Stimulated activated CD4-positive, alpha-beta T cell treated with anti-CD3 and anti-CD28 coated beads, Interleukin-2, amount 100 ng/mL, for 24 hours (primary cell): ENCODE measurements at regions not wholly inside any gene's neighbourhood (a gene's known extent, or its start where the extent isn't known, plus 50 kb on each side); places are given as distances from the start of the nearest gene placed in this dataset.
A peak's percentile ranks its signal among the peaks of the same experiment; 100 is the strongest.

Experiments used
- DNase-seq, 2 donors: peaks; one replicate each; pipeline ENCODE4 v3.0.0-alpha.2; 2020

- no peak for DNase-seq
These were observed 103.1 kb upstream of the MGAT5 start for GRCh38 chr2:134150760-134151159.

GRCh38 chr2:134152045-134153010 lies 101.5 kb upstream of the MGAT5 start:
- no peak for DNase-seq

- no peak for DNase-seq
These were observed 100.5 kb upstream of the MGAT5 start for GRCh38 chr2:134153294-134153880.

- DNase-seq, result no peak
These were observed 99.6 kb upstream of the MGAT5 start for GRCh38 chr2:134154246-134154645.

- DNase-seq, result no peak
These were observed 98.7 kb upstream of the MGAT5 start for GRCh38 chr2:134155134-134155533.

GRCh38 chr2:134158295-134158694 lies 95.6 kb upstream of the MGAT5 start:
- DNase-seq, result no peak

- DNase-seq, result no peak
These were observed 92.7 kb upstream of the MGAT5 start for GRCh38 chr2:134161170-134161547.

GRCh38 chr2:134163336-134163735 lies 90.5 kb upstream of the MGAT5 start:
- DNase-seq, result no peak

GRCh38 chr2:134164306-134164705 lies 89.6 kb upstream of the MGAT5 start:
- no peak for DNase-seq

- no peak for DNase-seq
These were observed 86.9 kb upstream of the MGAT5 start for GRCh38 chr2:134167015-134167414.

- peak; percentile 12 to 42 for DNase-seq
These were observed 84.1 kb upstream of the MGAT5 start for GRCh38 chr2:134169788-134170187.

GRCh38 chr2:134170294-134170693 lies 83.6 kb upstream of the MGAT5 start:
- no peak for DNase-seq

- DNase-seq, result no peak
These were observed 83.2 kb upstream of the MGAT5 start for GRCh38 chr2:134170700-134171099.

- no peak for DNase-seq
These were observed 80.4 kb upstream of the MGAT5 start for GRCh38 chr2:134173338-134174016.

- DNase-seq, result no peak
These were observed 79.2 kb upstream of the MGAT5 start for GRCh38 chr2:134174711-134175110.

GRCh38 chr2:134175834-134176233 lies 78.0 kb upstream of the MGAT5 start:
- no peak for DNase-seq

GRCh38 chr2:134177351-134177931 lies 76.4 kb upstream of the MGAT5 start:
- no peak for DNase-seq

GRCh38 chr2:134178138-134178877 lies 75.6 kb upstream of the MGAT5 start:
- no peak for DNase-seq

GRCh38 chr2:134181219-134181618 lies 72.7 kb upstream of the MGAT5 start:
- peak in 1 of 2 donors; percentile 32 for DNase-seq

GRCh38 chr2:134183679-134184078 lies 70.2 kb upstream of the MGAT5 start:
- no peak for DNase-seq

- DNase-seq, result no peak
These were observed 68.2 kb upstream of the MGAT5 start for GRCh38 chr2:134185639-134186038.

- no peak for DNase-seq
These were observed 64.7 kb upstream of the MGAT5 start for GRCh38 chr2:134189009-134189720.
